IPS-15b (cell line): ENCODE measurements at regions not wholly inside any gene's neighbourhood (a gene's known extent, or its start where the extent isn't known, plus 50 kb on each side); places are given as distances from the start of the nearest gene placed in this dataset.

Source experiments
- H3K27me3 ChIP-seq: one replicate; pipeline ENCODE4 v1.6.1; 2013; ENCODE audit warnings: low read length; ENCODE audit not compliant: control insufficient read depth, insufficient read depth
- H3K36me3 ChIP-seq: one replicate; pipeline ENCODE4 v1.6.1; 2013; ENCODE audit warnings: low read length; ENCODE audit not compliant: control insufficient read depth, insufficient read depth
- H3K4me1 ChIP-seq: one replicate; pipeline ENCODE4 v1.6.1; 2013; ENCODE audit warnings: mild to moderate bottlenecking, low read length; ENCODE audit not compliant: control insufficient read depth, insufficient read depth
- H3K4me3 ChIP-seq: one replicate; pipeline ENCODE4 v1.5.1; 2013; ENCODE audit warnings: low read depth, low read length
- H3K9ac ChIP-seq: one replicate; pipeline ENCODE4 v1.6.1; 2013; ENCODE audit warnings: low read depth, mild to moderate bottlenecking, low read length
- H3K9me3 ChIP-seq: one replicate; pipeline ENCODE4 v1.6.1; 2013; ENCODE audit warnings: mild to moderate bottlenecking, low read length; ENCODE audit not compliant: control insufficient read depth, insufficient read depth

DNA sequence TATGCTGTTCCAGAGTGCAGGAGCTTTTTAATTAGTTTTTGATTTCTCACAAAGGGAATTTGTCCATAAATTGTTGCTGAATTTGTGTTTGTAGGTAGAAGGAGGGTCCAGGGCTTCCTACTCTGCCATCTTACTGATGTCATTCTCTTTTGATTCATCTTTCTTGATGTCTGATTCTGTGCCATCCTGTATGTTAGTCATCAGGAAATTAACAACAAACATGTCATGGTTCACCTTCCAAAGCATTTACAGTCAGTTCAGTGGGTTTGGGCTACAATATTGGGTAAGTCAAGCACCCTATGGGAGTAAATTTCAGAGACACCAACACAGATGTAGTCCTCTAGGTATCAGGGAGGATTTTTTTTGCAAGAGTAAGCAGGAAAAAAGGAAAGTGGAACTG, 135.2 kb upstream of the SLC38A2 start:
- Histone ChIP-seq H3K27me3 (no peaks in the 10 kb centered on the region), H3K4me1 (no peaks in the 10 kb centered on the region), H3K4me3 (no peak overlapping the region), H3K36me3 (no peaks in the 10 kb centered on the region), H3K9ac (no peak overlapping the region), H3K9me3 (no peaks in the 10 kb centered on the region)

- H3K4me1 ChIP-seq, result no peaks in the 10 kb centered on the region
- no peak overlapping the region for H3K9ac ChIP-seq
- no peaks in the 10 kb centered on the region for H3K36me3 ChIP-seq
- H3K27me3 ChIP-seq, result no peaks in the 10 kb centered on the region
- H3K4me3 ChIP-seq, result no peak overlapping the region
- H3K9me3 ChIP-seq, result no peaks in the 10 kb centered on the region
These were observed 134.4 kb upstream of the SLC38A2 start for GRCh38 chr12:46506961-46507360.

DNA sequence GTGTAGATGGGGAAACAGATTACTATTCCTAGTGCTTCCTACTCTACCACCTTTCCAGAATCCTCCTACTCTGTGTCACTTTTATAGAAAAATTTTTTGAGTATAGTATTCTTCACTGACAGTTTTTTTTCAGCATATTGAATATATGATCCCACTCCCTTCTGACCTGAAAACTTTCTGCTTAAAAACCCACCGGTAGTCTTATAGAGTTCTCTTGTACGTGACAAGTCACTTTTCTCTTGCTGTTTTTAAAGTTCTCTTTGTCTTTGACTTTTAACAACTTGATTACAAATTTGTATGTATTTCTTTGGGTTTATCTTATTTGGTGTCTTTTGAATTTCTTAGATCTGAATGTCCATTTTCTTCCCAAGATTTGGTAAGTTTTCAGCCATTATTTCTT, 133.6 kb upstream of the SLC38A2 start:
- Histone ChIP-seq H3K27me3 (no peaks in the 10 kb centered on the region), H3K4me3 (no peak overlapping the region), H3K9ac (no peak overlapping the region), H3K9me3 (no peaks in the 10 kb centered on the region), H3K4me1 (no peaks in the 10 kb centered on the region), H3K36me3 (no peaks in the 10 kb centered on the region)

DNA sequence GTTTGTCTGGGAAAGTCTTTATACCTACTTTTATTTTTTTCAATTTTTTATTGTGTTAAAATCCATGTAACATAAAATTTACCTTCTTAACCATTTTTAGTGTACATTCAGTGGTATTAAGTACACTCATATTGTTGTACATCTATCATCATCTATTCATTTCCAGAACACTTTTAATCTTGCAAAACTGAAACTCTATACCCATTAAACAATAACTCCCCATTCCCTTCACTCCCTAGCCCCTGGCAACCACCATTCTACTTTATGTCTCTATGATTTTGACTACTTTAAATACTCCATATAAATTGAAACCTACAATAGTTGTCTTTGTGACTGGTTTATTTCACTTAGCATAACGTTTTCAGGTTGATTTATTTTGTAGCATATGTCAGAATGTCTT, 131.9 kb upstream of the SLC38A2 start:
- Histone ChIP-seq H3K27me3 (no peaks in the 10 kb centered on the region), H3K4me3 (no peak overlapping the region), H3K9ac (no peak overlapping the region), H3K4me1 (no peaks in the 10 kb centered on the region), H3K9me3 (no peaks in the 10 kb centered on the region), H3K36me3 (no peaks in the 10 kb centered on the region)

DNA sequence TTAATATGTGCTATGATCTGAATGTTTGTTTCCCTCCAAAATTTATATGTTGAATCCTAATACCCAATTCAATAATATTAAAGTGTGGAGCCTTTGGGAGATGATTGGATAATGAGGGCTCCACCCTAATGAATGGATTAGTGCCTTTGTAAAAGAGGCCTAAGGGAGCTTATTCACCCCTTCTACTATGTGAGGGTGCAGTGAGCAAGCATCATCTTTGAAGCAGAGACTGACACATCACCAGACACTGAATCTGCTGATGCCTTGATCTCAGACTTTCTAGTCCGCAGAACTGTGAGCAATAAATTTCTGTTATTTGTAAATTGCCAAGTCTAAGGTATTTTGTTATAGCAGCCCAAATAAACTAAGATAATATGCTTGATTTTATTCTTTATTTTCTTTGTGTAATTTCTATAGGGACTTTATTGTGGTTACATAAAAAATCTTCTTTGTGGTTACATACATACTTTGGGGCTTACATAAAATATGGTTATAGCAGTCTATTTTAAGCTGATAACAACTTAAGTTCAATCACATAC, 131.1 kb upstream of the SLC38A2 start:
- no peak overlapping the region for H3K4me3 ChIP-seq
- no peaks in the 10 kb centered on the region for H3K27me3 ChIP-seq
- no peaks in the 10 kb centered on the region for H3K36me3 ChIP-seq
- H3K9me3 ChIP-seq, result no peaks in the 10 kb centered on the region
- H3K9ac ChIP-seq, result no peak overlapping the region
- H3K4me1 ChIP-seq, result no peaks in the 10 kb centered on the region

DNA sequence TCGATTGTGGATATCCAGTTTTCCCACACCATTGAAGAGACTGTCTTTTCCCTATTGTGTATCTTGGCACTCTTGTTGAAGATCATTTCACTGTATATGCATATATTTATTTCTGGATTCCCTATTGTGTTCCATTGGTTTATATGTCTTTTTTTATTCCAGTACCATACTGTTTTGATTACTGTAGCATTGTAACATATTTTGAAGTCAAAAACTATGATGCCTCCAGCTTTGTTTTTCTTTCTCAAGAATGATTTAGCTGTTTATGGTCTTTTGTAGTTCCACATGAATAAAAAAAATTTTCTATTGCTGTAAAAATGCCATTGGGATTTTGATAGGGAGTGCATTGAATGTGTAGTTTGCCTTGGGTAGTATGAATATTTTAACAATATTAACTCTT, 128.1 kb upstream of the SLC38A2 start:
- no peak overlapping the region for H3K9ac ChIP-seq
- no peaks in the 10 kb centered on the region for H3K36me3 ChIP-seq
- no peaks in the 10 kb centered on the region for H3K27me3 ChIP-seq
- H3K9me3 ChIP-seq, result no peaks in the 10 kb centered on the region
- H3K4me3 ChIP-seq, result no peak overlapping the region
- H3K4me1 ChIP-seq, result no peaks in the 10 kb centered on the region

- H3K4me3 ChIP-seq, result no peak overlapping the region
- H3K4me1 ChIP-seq, result peaks cover under 1% of the 10 kb centered on the region
- H3K9me3 ChIP-seq, result no peaks in the 10 kb centered on the region
- H3K36me3 ChIP-seq, result no peaks in the 10 kb centered on the region
- H3K9ac ChIP-seq, result no peak overlapping the region
- no peaks in the 10 kb centered on the region for H3K27me3 ChIP-seq
These were observed 127.3 kb upstream of the SLC38A2 start for GRCh38 chr12:46499901-46500300.

GRCh38 chr12:46499226-46499625, 126.7 kb upstream of the SLC38A2 start:
- no peaks in the 10 kb centered on the region for H3K27me3 ChIP-seq
- no peaks in the 10 kb centered on the region for H3K36me3 ChIP-seq
- H3K4me3 ChIP-seq, result no peak overlapping the region
- H3K9me3 ChIP-seq, result no peaks in the 10 kb centered on the region
- H3K4me1 ChIP-seq, result peaks cover 5% of the 10 kb centered on the region
- no peak overlapping the region for H3K9ac ChIP-seq

GRCh38 chr12:46497739-46498138, 125.2 kb upstream of the SLC38A2 start:
- Histone ChIP-seq H3K4me1 (peaks cover 8% of the 10 kb centered on the region), H3K9ac (no peak overlapping the region), H3K27me3 (no peaks in the 10 kb centered on the region), H3K9me3 (no peaks in the 10 kb centered on the region), H3K4me3 (no peak overlapping the region), H3K36me3 (no peaks in the 10 kb centered on the region)

GRCh38 chr12:46494424-46494823, 121.9 kb upstream of the SLC38A2 start:
- Histone ChIP-seq H3K36me3 (no peaks in the 10 kb centered on the region), H3K9me3 (no peaks in the 10 kb centered on the region), H3K4me1 (peaks cover 8% of the 10 kb centered on the region), H3K4me3 (no peak overlapping the region), H3K27me3 (no peaks in the 10 kb centered on the region), H3K9ac (no peak overlapping the region)

DNA sequence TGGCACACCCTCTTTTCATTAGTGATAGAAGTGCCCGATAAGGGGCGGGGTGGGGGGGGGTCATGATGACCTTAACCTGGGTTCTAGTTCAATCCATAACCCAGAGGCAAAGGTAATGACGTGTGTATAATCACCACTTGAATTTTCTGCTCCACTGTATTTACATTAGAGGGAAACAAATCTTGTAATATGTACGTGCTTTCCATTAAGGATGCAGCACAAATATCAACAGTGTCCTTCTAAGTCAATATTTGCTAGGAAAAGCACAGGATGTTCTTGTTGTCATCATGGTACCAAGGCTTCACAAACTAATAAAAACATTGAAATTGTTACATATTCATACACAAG, 121.2 kb upstream of the SLC38A2 start:
- Histone ChIP-seq H3K4me3 (no peak overlapping the region), H3K9me3 (no peaks in the 10 kb centered on the region), H3K36me3 (no peaks in the 10 kb centered on the region), H3K27me3 (no peaks in the 10 kb centered on the region), H3K9ac (no peak overlapping the region), H3K4me1 (peaks cover 8% of the 10 kb centered on the region)

GRCh38 chr12:46493150-46493833, 120.7 kb upstream of the SLC38A2 start:
- peaks cover 8% of the 10 kb centered on the region for H3K4me1 ChIP-seq

More at GRCh38 chr12:46493150-46493833, 120.7 kb upstream of the SLC38A2 start:
- H3K27me3 ChIP-seq, result no peaks in the 10 kb centered on the region
- H3K9ac ChIP-seq, result no peak overlapping the region
- no peaks in the 10 kb centered on the region for H3K36me3 ChIP-seq
- H3K4me3 ChIP-seq, result no peak overlapping the region
- no peaks in the 10 kb centered on the region for H3K9me3 ChIP-seq
